Loucy (cell line): ENCODE measurements at regions not wholly inside any gene's neighbourhood (a gene's known extent, or its start where the extent isn't known, plus 50 kb on each side); places are given as distances from the start of the nearest gene placed in this dataset.

Experiments
- H2AFZ ChIP-seq: fragments of 200-600 bp; sonication (generic); 2 replicates; pipeline ENCODE4 v1.6.0; 2016; ENCODE audit warnings: antibody characterized with exemption, mild to moderate bottlenecking, low read length, moderate library complexity
- H3F3A ChIP-seq: fragments of 200-600 bp; 2 replicates; pipeline ENCODE4 v1.6.0; 2016; ENCODE audit warnings: antibody characterized with exemption, low read depth, mild to moderate bottlenecking
- H3K27me3 ChIP-seq: fragments of 200-600 bp; sonication (generic); 2 replicates; pipeline ENCODE4 v1.6.1; 2014; ENCODE audit warnings: low read length, mild to moderate bottlenecking; ENCODE audit not compliant: insufficient read depth, poor library complexity, severe bottlenecking
- H3K36me3 ChIP-seq: fragments of 200-600 bp; sonication (generic); 2 replicates; pipeline ENCODE4 v1.6.1; 2016; ENCODE audit warnings: low read length; ENCODE audit not compliant: insufficient read depth
- H3K4me1 ChIP-seq: fragments of 200-600 bp; sonication (generic); 2 replicates; pipeline ENCODE4 v1.5.1; 2014; ENCODE audit warnings: low read length, mild to moderate bottlenecking; ENCODE audit not compliant: insufficient read depth, poor library complexity, severe bottlenecking
- H3K4me2 ChIP-seq: fragments of 200-600 bp; sonication (generic); 2 replicates; pipeline ENCODE4 v1.6.0; 2014; ENCODE audit warnings: antibody characterized with exemption, low read length, low read depth, mild to moderate bottlenecking; ENCODE audit not compliant: poor library complexity, severe bottlenecking
- H3K4me3 ChIP-seq: fragments of 200-600 bp; sonication (generic); 2 replicates; pipeline ENCODE4 v1.5.1; 2014; ENCODE audit warnings: low read length, mild to moderate bottlenecking, mixed read lengths; ENCODE audit not compliant: poor library complexity, severe bottlenecking
- H3K79me2 ChIP-seq: fragments of 200-600 bp; sonication (generic); 2 replicates; pipeline ENCODE4 v1.6.1; 2014; ENCODE audit warnings: low read length; ENCODE audit not compliant: insufficient read depth
- H3K9ac ChIP-seq: fragments of 200-600 bp; sonication (generic); 2 replicates; pipeline ENCODE4 v1.6.0; 2014; ENCODE audit warnings: mild to moderate bottlenecking, low read depth, low read length, moderate library complexity; ENCODE audit not compliant: poor library complexity, severe bottlenecking
- H3K9me2 ChIP-seq: fragments of 200-600 bp; sonication (generic); replicated peaks from 2 replicates; pipeline ENCODE4 v1.6.1; 2016; ENCODE audit warnings: low read depth, low read length, mixed read lengths
- H3K9me3 ChIP-seq: fragments of 200-600 bp; sonication (generic); 2 replicates; pipeline ENCODE4 v1.6.1; 2014; ENCODE audit warnings: mild to moderate bottlenecking, antibody characterized with exemption, low read length, low read depth; ENCODE audit not compliant: insufficient read depth
- H4K20me1 ChIP-seq: fragments of 200-600 bp; sonication (generic); 2 replicates; pipeline ENCODE4 v1.6.0; 2014; ENCODE audit warnings: antibody characterized with exemption, low read length, mild to moderate bottlenecking; ENCODE audit not compliant: insufficient read depth, poor library complexity, severe bottlenecking
- EZH2phosphoT487 ChIP-seq: fragments of 200-600 bp; IDR thresholded peaks from 2 replicates; pipeline ENCODE4 v1.6.1; 2018; ENCODE audit warnings: antibody characterized with exemption, mild to moderate bottlenecking, moderate library complexity, borderline replicate concordance
- TF ChIP-seq, protein P1 (sequence below): fragments of 200-600 bp; sonication (generic); conservative IDR thresholded peaks from 2 replicates; pipeline ENCODE4 v1.5.1; 2014; ENCODE audit warnings: mild to moderate bottlenecking, antibody characterized with exemption, low read length

DNA sequence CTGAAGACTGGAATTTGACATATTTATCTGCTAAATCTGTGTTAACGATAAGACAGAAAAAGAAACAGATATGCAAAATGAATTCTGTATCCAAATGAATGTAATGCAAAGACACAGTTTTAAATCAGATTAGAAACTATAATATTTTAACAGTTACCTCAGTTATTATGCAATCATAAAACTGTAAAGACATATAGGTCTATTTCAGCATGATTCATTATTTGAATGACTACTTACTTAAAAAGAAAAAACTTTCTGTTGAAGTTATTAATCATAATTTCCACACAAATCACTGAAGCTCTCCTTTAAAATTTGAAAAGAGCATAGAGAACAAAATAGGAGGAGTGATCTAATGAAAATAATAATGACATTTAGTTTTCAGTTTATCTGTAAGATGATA, 742.6 kb downstream of the FSCB start:
- Histone ChIP-seq H3K4me3 (no peak overlapping the region), H2AFZ (no peak overlapping the region), H3K79me2 (no peaks in the 10 kb centered on the region), H3K9me2 (no peaks in the 10 kb centered on the region), H3K4me2 (no peak overlapping the region), H3K36me3 (no peaks in the 10 kb centered on the region), H3K9ac (no peak overlapping the region), H3K4me1 (no peaks in the 10 kb centered on the region), H3K9me3 (no peaks in the 10 kb centered on the region), H4K20me1 (no peaks in the 10 kb centered on the region), H3K27me3 (no peaks in the 10 kb centered on the region), H3F3A (no peaks in the 10 kb centered on the region)
- no peak for TF ChIP-seq EZH2phosphoT487
- TF ChIP-seq, protein P1, sequence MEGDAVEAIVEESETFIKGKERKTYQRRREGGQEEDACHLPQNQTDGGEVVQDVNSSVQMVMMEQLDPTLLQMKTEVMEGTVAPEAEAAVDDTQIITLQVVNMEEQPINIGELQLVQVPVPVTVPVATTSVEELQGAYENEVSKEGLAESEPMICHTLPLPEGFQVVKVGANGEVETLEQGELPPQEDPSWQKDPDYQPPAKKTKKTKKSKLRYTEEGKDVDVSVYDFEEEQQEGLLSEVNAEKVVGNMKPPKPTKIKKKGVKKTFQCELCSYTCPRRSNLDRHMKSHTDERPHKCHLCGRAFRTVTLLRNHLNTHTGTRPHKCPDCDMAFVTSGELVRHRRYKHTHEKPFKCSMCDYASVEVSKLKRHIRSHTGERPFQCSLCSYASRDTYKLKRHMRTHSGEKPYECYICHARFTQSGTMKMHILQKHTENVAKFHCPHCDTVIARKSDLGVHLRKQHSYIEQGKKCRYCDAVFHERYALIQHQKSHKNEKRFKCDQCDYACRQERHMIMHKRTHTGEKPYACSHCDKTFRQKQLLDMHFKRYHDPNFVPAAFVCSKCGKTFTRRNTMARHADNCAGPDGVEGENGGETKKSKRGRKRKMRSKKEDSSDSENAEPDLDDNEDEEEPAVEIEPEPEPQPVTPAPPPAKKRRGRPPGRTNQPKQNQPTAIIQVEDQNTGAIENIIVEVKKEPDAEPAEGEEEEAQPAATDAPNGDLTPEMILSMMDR, result no peak

DNA sequence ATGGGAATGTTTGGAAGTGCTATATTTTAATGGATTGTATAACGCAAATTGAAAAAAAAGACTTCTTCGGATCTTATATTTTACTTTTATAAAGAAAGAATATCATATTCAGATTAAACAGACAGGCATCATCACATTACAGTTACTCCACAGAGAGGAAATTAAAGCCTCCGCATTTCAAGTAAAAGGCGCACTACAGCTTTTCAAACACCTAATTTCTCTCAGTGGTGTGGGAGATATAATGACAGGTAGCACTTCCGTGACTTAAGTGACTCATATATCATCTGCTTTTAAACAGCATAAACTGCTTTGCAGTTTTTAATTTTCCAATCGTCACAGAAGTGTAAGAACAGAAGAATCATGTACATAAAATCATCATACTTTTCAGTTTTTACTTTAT, 751.4 kb downstream of the FSCB start:
- H3K9ac ChIP-seq, result no peak overlapping the region
- no peak overlapping the region for H3K4me3 ChIP-seq
- H4K20me1 ChIP-seq, result no peaks in the 10 kb centered on the region
- H3K9me3 ChIP-seq, result no peaks in the 10 kb centered on the region; the same call in 1 of the 2 replicates
- no peaks in the 10 kb centered on the region for H3F3A ChIP-seq
- H3K9me2 ChIP-seq, result no peaks in the 10 kb centered on the region
- H3K79me2 ChIP-seq, result no peaks in the 10 kb centered on the region
- no peak overlapping the region for H2AFZ ChIP-seq
- no peaks in the 10 kb centered on the region for H3K36me3 ChIP-seq
- H3K4me1 ChIP-seq, result no peaks in the 10 kb centered on the region
- TF ChIP-seq, protein P1, result no peak
- no peak for TF ChIP-seq EZH2phosphoT487
- no peak overlapping the region for H3K4me2 ChIP-seq
- H3K27me3 ChIP-seq, result no peaks in the 10 kb centered on the region

DNA sequence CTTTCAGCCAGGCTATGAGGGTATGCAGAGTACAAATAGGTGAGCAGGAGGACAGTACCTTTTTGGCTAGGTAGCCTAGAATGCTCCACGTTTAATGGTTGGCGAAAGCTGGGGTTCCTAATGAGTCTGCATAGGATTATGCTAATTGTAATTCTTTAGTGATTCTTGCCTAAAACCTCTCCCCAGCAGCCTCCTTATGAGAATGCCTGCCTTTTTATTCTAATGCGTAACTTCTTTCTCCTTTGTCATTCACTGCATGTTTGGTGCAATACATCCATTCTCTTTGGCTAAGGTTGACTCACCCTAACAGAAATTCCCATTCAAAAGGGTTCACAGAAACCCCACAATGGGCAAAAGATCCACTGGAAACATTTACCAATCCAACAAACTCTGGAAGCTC, 752.2 kb downstream of the FSCB start:
- Histone ChIP-seq H3K4me2 (no peak overlapping the region), H3K4me1 (no peaks in the 10 kb centered on the region), H3F3A (no peaks in the 10 kb centered on the region), H2AFZ (no peak overlapping the region), H3K9ac (no peak overlapping the region), H3K4me3 (no peak overlapping the region), H3K36me3 (no peaks in the 10 kb centered on the region), H4K20me1 (no peaks in the 10 kb centered on the region), H3K9me2 (no peaks in the 10 kb centered on the region), H3K27me3 (no peaks in the 10 kb centered on the region), H3K9me3 (no peaks in the 10 kb centered on the region; the same call in 1 of the 2 replicates), H3K79me2 (no peaks in the 10 kb centered on the region)
- TF ChIP-seq EZH2phosphoT487, result no peak
- TF ChIP-seq, protein P1, result no peak
